H1 (cell line): ENCODE measurements at regions not wholly inside any gene's neighbourhood (a gene's known extent, or its start where the extent isn't known, plus 50 kb on each side); places are given as distances from the start of the nearest gene placed in this dataset.

Experiments
- CTCF ChIA-PET: fragments of 300-600 bp; sonication (Branson Sonifier 250); formaldehyde crosslinking; loops from one replicate; lab custom pipeline; 2021; ENCODE audit not compliant: partially characterized antibody; lab: Charles Lee
- POLR2A ChIA-PET: fragments of 300-600 bp; sonication (Branson Sonifier 250); formaldehyde crosslinking; loops from one replicate; lab custom pipeline; 2021; ENCODE audit warnings: inconsistent platforms; ENCODE audit not compliant: partially characterized antibody; lab: Charles Lee
- DNase-seq, 2 experiments: peaks; one replicate each; pipeline versions ENCODE4 v3.0.0 to v3.0.0-alpha.2; 2010 to 2022; ENCODE audit warnings: low spot score in 2 of 2, low read depth in 1 of 2, mixed read lengths in 1 of 2
- FAIRE-seq: peaks from 2 replicates; lab custom pipeline; 2011; peaks lifted over from hg19 to GRCh38; lab: Jason Lieb, UNC
- H2AFZ ChIP-seq: 2 replicates; pipeline ENCODE4 v1.8.1; 2012; ENCODE audit warnings: low read length, inconsistent platforms
- H2AK5ac ChIP-seq: 2 replicates; pipeline ENCODE4 v1.6.1; 2013; ENCODE audit warnings: low read depth, low read length
- H2BK120ac ChIP-seq: replicated peaks from 2 replicates; pipeline ENCODE3; 2013; ENCODE audit warnings: low read depth, low read length, inconsistent platforms
- H2BK12ac ChIP-seq: 2 replicates; pipeline ENCODE4 v1.6.1; 2013; ENCODE audit warnings: low read depth, low read length
- H2BK15ac ChIP-seq: 2 replicates; pipeline ENCODE4 v1.6.1; 2013; ENCODE audit warnings: low read length
- H2BK20ac ChIP-seq: 2 replicates; pipeline ENCODE4 v1.6.1; 2013; ENCODE audit warnings: low read length
- H2BK5ac ChIP-seq: 2 replicates; pipeline ENCODE4 v1.6.1; 2013; ENCODE audit warnings: low read depth, low read length
- H3K14ac ChIP-seq: 2 replicates; pipeline ENCODE4 v1.6.1; 2013; ENCODE audit warnings: inconsistent platforms; ENCODE audit not compliant: insufficient read length
- H3K18ac ChIP-seq: 2 replicates; pipeline ENCODE4 v1.6.1; 2013; ENCODE audit warnings: low read length; ENCODE audit errors: extremely low read depth
- H3K23ac ChIP-seq: 2 replicates; pipeline ENCODE4 v1.6.1; 2013; ENCODE audit warnings: inconsistent platforms; ENCODE audit not compliant: insufficient read length
- H3K23me2 ChIP-seq: 2 replicates; pipeline ENCODE4 v1.6.1; 2013; ENCODE audit warnings: low read depth, low read length
- H3K27ac ChIP-seq: 2 replicates; pipeline ENCODE4 v1.6.1; 2011; ENCODE audit warnings: low read depth, low read length, inconsistent platforms
- H3K27me3 ChIP-seq, 4 experiments: replicated peaks in 1 of 4; 1 replicate in 1 of 4; 2 replicates in 3 of 4; pipeline versions ENCODE4 v1.6.1 to v1.8.1; 2011 to 2013; ENCODE audit warnings: low read length in 3 of 4, mild to moderate bottlenecking in 3 of 4, inconsistent platforms in 2 of 4, mixed read lengths in 2 of 4, moderate library complexity in 1 of 4; ENCODE audit not compliant: control insufficient read depth in 3 of 4, insufficient read depth in 3 of 4; ENCODE audit errors: extremely low read depth in 1 of 4
- H3K36me3 ChIP-seq, 4 experiments: 2 replicates each; pipeline versions ENCODE4 v1.6.1 to v1.8.1; 2011 to 2013; ENCODE audit warnings: mild to moderate bottlenecking in 4 of 4, low read length in 3 of 4, moderate library complexity in 2 of 4, control low read depth in 1 of 4, inconsistent platforms in 1 of 4; ENCODE audit not compliant: insufficient read depth in 4 of 4, control insufficient read depth in 2 of 4
- H3K4ac ChIP-seq: replicated peaks from 2 replicates; pipeline ENCODE3; 2013; ENCODE audit warnings: low read length, low read depth, mixed read lengths, inconsistent platforms; ENCODE audit not compliant: insufficient read length
- H3K4me1 ChIP-seq, 4 experiments: replicated peaks in 1 of 4; 1 replicate in 1 of 4; 2 replicates in 3 of 4; pipeline versions ENCODE4 v1.6.1 to v1.8.1; 2011 to 2013; ENCODE audit warnings: low read length in 3 of 4, inconsistent platforms in 2 of 4, mixed read lengths in 1 of 4; ENCODE audit not compliant: insufficient read depth in 4 of 4, control insufficient read depth in 3 of 4
- H3K4me2 ChIP-seq, 2 experiments: 2 replicates each; pipeline versions ENCODE4 v1.6.1 to v1.8.1; 2011 to 2013; ENCODE audit warnings: low read depth in 2 of 2, low read length in 2 of 2, control low read depth in 1 of 2, inconsistent platforms in 1 of 2, mild to moderate bottlenecking in 1 of 2; ENCODE audit not compliant: insufficient read depth in 1 of 2
- H3K4me3 ChIP-seq, 4 experiments: fragments of 200-600, 300-600 bp in 1 of 4; sonication (generic), shearing (Covaris generic), sonication (Bioruptor Twin) in 1 of 4; 2 replicates each; pipeline versions ENCODE4 v1.5.1 to v1.8.1; 2011 to 2016; ENCODE audit warnings: low read length in 4 of 4, low read depth in 3 of 4, control low read depth in 2 of 4, inconsistent platforms in 2 of 4, mild to moderate bottlenecking in 2 of 4, mixed read lengths in 1 of 4, moderate library complexity in 1 of 4; ENCODE audit not compliant: insufficient read depth in 2 of 4; ENCODE audit errors: extremely low read depth in 1 of 4
- H3K56ac ChIP-seq: replicated peaks from 2 replicates; pipeline ENCODE3; 2013; ENCODE audit warnings: low read depth, mild to moderate bottlenecking, mixed read lengths, low read length, inconsistent platforms; ENCODE audit not compliant: insufficient read length
- H3K79me1 ChIP-seq: 2 replicates; pipeline ENCODE4 v1.6.1; 2013; ENCODE audit warnings: low read depth, low read length, control low read depth
- H3K79me2 ChIP-seq, 2 experiments: 2 replicates each; pipeline versions ENCODE4 v1.6.1 to v1.8.1; 2012 to 2013; ENCODE audit warnings: low read length in 2 of 2, mild to moderate bottlenecking in 2 of 2, inconsistent platforms in 1 of 2; ENCODE audit not compliant: insufficient read depth in 2 of 2, control insufficient read depth in 1 of 2
- H3K9ac ChIP-seq, 4 experiments: replicated peaks in 1 of 4; 1 replicate in 1 of 4; 2 replicates in 3 of 4; pipeline versions ENCODE4 v1.6.1 to v1.8.1; 2011 to 2013; ENCODE audit warnings: low read depth in 3 of 4, low read length in 3 of 4, control low read depth in 2 of 4, mild to moderate bottlenecking in 2 of 4, moderate library complexity in 2 of 4, inconsistent platforms in 1 of 4; ENCODE audit errors: extremely low read depth in 1 of 4
- H3K9me3 ChIP-seq, 2 experiments: 2 replicates each; pipeline versions ENCODE4 v1.6.1 to v1.8.1; 2012 to 2013; ENCODE audit warnings: mild to moderate bottlenecking in 2 of 2, moderate library complexity in 2 of 2, control low read depth in 1 of 2, inconsistent platforms in 1 of 2, low read depth in 1 of 2, low read length in 1 of 2, mixed read lengths in 1 of 2; ENCODE audit not compliant: insufficient read depth in 2 of 2
- H4K20me1 ChIP-seq, 2 experiments: replicated peaks in 1 of 2; 2 replicates each; pipeline versions ENCODE3 to v1.8.1; 2011 to 2013; ENCODE audit warnings: inconsistent platforms in 2 of 2, low read length in 2 of 2, mild to moderate bottlenecking in 1 of 2; ENCODE audit not compliant: insufficient read depth in 2 of 2, control insufficient read depth in 1 of 2
- H4K5ac ChIP-seq: 2 replicates; pipeline ENCODE4 v1.6.1; 2013; ENCODE audit warnings: low read length, low read depth, mixed read lengths, inconsistent platforms; ENCODE audit not compliant: insufficient read length
- H4K8ac ChIP-seq: 2 replicates; pipeline ENCODE4 v1.8.0; 2013; ENCODE audit warnings: mild to moderate bottlenecking, moderate library complexity, low read length, inconsistent platforms; ENCODE audit not compliant: insufficient read depth; ENCODE audit errors: extremely low read depth
- H4K91ac ChIP-seq: replicated peaks from 2 replicates; pipeline ENCODE3; 2013; ENCODE audit warnings: low read length, mixed read lengths, inconsistent platforms; ENCODE audit not compliant: insufficient read length
- ASH2L ChIP-seq: fragments of 200-600, 300-600 bp; sonication (generic); IDR thresholded peaks from one replicate; pipeline ENCODE4 v1.7.1; 2017; ENCODE audit warnings: low read length
- CEBPB ChIP-seq: IDR thresholded peaks from 2 replicates; pipeline ENCODE4 v1.6.1; 2012; ENCODE audit warnings: low read depth, low read length
- GABPA ChIP-seq: IDR thresholded peaks from 2 replicates; pipeline ENCODE4 v1.6.1; 2011; ENCODE audit warnings: mild to moderate bottlenecking, low read length, moderate library complexity, borderline replicate concordance; ENCODE audit not compliant: insufficient read depth
- JUN ChIP-seq: IDR thresholded peaks from 2 replicates; pipeline ENCODE4 v1.6.1; 2011; ENCODE audit warnings: low read depth, mild to moderate bottlenecking, improper control_type of control experiment, low read length
- SP2 ChIP-seq: IDR thresholded peaks from 2 replicates; pipeline ENCODE4 v1.6.1; 2012; ENCODE audit warnings: mild to moderate bottlenecking, low read length, inconsistent platforms
- USF2 ChIP-seq: IDR thresholded peaks from 2 replicates; pipeline ENCODE4 v1.6.1; 2011; ENCODE audit warnings: low read length, improper control_type of control experiment
- YY1 ChIP-seq: IDR thresholded peaks from 2 replicates; pipeline ENCODE4 v1.6.1; 2011; ENCODE audit warnings: low read depth, mild to moderate bottlenecking, low read length
- WGBS, 2 experiments: shearing (Covaris generic) in 1 of 2; methylation state at CpG; one replicate each; pipeline versions ENCODE4 v1.1.6 to v1.1.7; 2013 to 2015; ENCODE audit warnings: low lambda C conversion rate in 2 of 2, mixed read lengths in 2 of 2, inconsistent platforms in 1 of 2, low coverage in 1 of 2, missing lambda C conversion rate in 1 of 2; ENCODE audit not compliant: insufficient replicate concordance in 2 of 2, insufficient coverage in 1 of 2, insufficient read length in 1 of 2; ENCODE audit errors: extremely low coverage in 1 of 2, missing lambda C conversion rate in 1 of 2; 5-methylcytosine and 5-hydroxymethylcytosine counted together

- DNase-seq (no peak), FAIRE-seq (no peak)
- Histone ChIP-seq H2AK5ac (no peak overlapping the region), H4K91ac (no peak overlapping the region), H3K27ac (no peak overlapping the region), H3K4me1 (peaks cover 0 to 2% (median 0%) of the 10 kb centered on the region in 4 experiments; a peak in 1 of 7 replicates), H4K20me1 (no peaks in the 10 kb centered on the region), H3K4me3 (no peak overlapping the region), H3K9ac (no peak overlapping the region), H3K79me1 (no peaks in the 10 kb centered on the region), H2BK5ac (no peak overlapping the region), H3K79me2 (no peaks in the 10 kb centered on the region), H2BK120ac (no peak overlapping the region), H4K5ac (no peak overlapping the region), H4K8ac (no peak overlapping the region), H2AFZ (no peak overlapping the region), H2BK20ac (no peak overlapping the region), H3K27me3 (no peaks in the 10 kb centered on the region), H3K56ac (no peak overlapping the region), H3K9me3 (no peaks in the 10 kb centered on the region), H3K23me2 (no peaks in the 10 kb centered on the region), H3K23ac (no peak overlapping the region), H3K4ac (no peak overlapping the region), H3K14ac (no peak overlapping the region), H2BK15ac (no peak overlapping the region), H2BK12ac (no peak overlapping the region), H3K18ac (no peak overlapping the region), H3K36me3 (no peaks in the 10 kb centered on the region), H3K4me2 (no peak overlapping the region)
- 81% methylated on average over 1 of the region's 1 CpG; no CpG with 5 or more reads in 1 of the 2 experiments for WGBS, 2 experiments
- ChIA-PET POLR2A (no interaction called here), CTCF (interaction anchor here (0.7 to 11.1 kb wide), 24 partner anchors 10 to 607 kb away, joined by 3 to 102 read pairs (median 4); partner anchors contain the start of gene EPHB6)
- TF ChIP-seq CEBPB, result no peak
- TF ChIP-seq SP2, result no peak
- TF ChIP-seq USF2, result no peak
- TF ChIP-seq ASH2L, result no peak
- TF ChIP-seq YY1, result no peak
- TF ChIP-seq GABPA, result no peak
- no peak for TF ChIP-seq JUN
Observed at GRCh38 chr7:142608630-142609428, 140.4 kb upstream of the PRSS1 start.
